ENCODE measurements at regions not wholly inside any gene's neighbourhood (a gene's known extent, or its start where the extent isn't known, plus 50 kb on each side); places are given as distances from the start of the nearest gene placed in this dataset.
A peak's percentile ranks its signal among the peaks of the same experiment; 100 is the strongest.

- DNase-seq, result no peak
These were observed 309.9 kb downstream of the CHRM3 start for GRCh38 chr1:239696317-239696716.

GRCh38 chr1:239700667-239701066, 314.3 kb downstream of the CHRM3 start:
- no peak for DNase-seq

GRCh38 chr1:239703075-239703474, 316.7 kb downstream of the CHRM3 start:
- DNase-seq, result no peak

DNA sequence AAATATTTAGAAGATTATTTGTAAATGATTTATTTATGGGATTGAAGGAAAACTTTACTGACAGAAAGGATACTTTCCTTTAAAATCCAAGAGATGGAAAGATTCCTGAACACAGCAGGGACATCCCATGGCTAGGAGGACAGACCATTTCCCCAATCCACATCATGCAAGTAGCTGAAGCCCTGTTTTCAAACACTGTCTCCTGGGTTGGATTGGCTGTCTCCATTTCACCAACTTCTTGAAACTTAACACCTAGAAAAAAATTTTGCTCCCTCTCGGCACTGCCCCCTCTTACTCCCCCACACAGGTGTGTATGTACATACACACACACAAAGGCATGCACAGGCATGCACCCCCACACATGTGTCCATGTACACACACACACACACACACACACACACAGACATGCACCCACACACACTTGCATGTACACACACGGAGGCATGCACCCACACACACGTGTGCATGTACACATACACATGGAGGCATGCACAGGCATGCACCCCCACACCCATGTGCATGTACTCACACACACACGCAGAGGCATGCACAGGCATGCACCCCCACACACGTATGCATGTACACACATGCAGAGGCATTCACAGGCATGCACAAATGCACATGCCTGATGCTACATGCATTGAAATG, 320.0 kb downstream of the CHRM3 start:
- DNase-seq, result no peak

DNA sequence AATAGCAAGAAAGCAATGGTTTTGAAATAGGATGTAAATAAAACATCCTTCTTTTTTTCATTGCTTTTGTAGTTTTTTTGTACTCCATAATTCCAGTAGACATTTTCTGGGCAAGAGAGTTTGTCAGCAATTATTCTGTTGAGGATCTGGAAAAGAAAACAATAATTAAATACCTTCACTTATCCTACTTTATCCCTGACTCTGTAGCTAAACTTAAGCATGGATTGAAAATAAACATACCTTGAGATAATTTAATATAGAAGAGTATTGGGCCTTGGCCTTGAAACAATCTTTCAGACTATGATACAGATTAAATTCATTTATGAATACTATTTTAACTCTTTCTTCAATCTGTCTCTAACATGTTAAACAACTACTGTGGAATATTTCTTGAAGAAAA, 321.2 kb downstream of the CHRM3 start:
- DNase-seq, result no peak

DNA sequence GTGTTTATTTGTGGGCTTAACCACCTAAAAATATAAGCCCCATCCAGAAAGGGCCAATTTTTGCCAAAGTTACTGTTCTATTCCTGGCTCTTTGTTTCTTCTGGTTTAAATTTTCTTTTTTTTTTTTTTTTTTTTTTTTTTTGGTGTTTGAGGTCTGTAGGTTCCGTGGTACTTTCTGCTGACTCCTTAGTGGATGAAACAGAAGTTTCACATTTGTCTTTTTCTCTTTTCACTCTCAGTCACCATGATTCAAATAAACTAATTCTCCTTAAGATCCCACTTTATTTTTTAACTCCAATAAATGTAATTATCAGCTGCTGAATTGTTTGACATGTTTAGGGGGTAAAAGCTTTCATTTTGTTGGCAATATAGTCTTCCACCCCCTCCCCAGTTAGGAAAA, 322.3 kb downstream of the CHRM3 start:
- no peak for DNase-seq

GRCh38 chr1:239711768-239712167, 325.4 kb downstream of the CHRM3 start:
- DNase-seq, result no peak

DNA sequence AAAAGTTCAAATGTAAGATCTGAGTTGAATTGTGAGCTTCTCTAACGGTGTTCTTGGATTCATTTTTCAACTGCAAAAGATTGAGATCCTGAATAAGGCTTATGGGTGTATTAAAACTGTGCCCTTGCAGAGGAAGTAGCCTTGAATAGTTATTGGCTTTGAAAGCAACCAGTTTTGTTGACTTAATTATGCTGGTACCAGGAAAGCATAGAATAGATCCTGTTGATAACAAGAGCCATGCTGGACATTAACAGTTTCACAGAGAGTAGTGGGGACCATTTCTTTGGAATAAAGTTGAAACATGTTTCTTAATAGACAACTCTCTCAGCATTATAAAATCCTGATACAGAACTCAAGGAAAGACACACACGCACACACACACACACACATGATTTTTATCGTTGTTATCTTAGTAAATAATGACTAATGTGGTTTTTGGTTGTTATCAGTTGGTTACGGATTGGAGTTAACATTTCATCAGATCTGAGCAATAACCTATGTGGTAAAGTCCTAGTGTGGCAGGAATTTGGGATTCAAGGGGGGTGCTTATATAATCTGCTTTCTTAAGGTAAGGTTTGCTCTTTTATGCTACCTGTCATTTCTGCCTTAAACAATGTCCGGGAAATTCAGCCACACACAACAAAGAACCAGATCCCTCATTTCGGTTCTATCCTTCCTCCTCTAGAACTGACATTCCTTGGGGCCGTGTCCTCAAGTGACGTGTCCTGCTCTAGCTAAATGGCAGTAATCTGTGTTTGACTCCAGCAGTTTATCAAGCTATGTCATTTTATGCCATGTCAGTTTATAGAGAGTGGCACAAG, 330.9 kb downstream of the CHRM3 start:
- peak; percentile 7 for DNase-seq

DNA sequence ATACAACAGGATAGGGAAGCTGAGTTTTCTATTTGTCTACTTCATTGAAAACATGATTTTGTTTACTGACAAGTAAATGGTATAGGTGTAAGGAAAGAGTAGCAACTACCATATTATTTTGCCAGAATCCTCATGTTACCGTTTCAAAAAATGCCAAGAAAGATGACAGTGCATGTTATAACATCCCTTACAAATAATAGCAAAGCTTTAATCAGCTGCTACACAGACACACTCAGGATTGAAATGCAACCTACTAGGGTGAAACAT, 331.5 kb downstream of the CHRM3 start:
- no peak for DNase-seq

GRCh38 chr1:239718571-239718970, 332.2 kb downstream of the CHRM3 start:
- no peak for DNase-seq

GRCh38 chr1:239718997-239719628, 332.7 kb downstream of the CHRM3 start:
- peak; percentile 16 for DNase-seq

DNA sequence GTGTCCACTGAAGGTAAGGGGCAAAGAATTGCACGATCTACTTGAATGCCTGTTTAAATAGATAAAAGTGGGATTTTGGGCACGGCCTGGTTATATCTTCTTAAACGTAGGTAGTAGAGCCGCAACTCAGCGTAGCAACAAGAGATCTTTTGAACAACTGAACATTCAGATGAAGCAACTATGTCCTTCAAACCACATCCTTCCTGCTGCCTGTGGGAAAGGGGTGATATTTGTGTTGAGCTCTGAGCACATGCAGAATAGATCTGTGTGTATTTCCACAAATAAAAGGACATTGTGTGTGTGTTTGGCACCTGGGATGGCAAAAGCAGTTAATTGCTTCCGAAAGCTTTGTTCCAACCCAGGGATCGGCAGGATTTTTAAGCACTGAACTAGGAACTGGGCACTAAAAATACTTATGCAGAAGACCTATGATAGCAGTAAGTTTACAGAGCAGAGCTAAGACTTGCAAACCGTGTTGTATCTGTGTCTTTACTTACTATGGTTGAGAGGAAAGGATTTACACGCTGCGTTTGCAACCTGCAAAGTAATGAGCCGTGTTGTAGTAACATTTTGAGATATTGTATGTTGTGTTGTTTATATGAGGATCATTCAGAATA, 333.4 kb downstream of the CHRM3 start:
- peak; percentile 64 for DNase-seq

GRCh38 chr1:239722035-239722434, 335.7 kb downstream of the CHRM3 start:
- DNase-seq, result no peak

DNA sequence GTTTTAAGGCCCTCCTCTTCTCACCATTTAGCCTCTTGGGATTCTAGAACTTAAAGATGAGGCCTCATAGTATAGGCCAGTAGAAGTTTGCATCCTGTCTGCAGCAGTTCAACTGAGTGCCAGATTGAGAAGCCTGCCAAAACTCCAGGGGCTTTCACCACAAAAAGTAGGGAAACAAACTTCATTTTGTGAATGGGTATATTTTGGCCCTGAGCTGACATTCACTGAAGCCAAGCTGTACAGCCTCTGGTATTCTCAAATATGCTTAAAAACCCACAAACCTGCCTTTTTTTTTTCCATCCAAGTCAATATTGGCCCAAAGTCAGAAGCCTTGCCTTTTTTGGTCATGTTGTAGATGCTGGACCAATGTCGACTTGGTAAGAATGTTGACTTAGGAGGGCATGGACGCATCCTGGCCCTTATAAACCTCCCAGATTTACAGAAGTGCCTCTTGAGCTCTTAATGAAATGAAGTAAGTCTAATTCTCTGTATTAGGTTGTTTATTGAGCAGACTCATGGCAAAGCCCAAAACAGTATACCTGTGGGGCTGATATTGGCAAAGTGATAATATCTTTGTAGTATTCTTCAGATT, 337.5 kb downstream of the CHRM3 start:
- no peak for DNase-seq

GRCh38 chr1:239725371-239725770, 339.0 kb downstream of the CHRM3 start:
- DNase-seq, result no peak

DNA sequence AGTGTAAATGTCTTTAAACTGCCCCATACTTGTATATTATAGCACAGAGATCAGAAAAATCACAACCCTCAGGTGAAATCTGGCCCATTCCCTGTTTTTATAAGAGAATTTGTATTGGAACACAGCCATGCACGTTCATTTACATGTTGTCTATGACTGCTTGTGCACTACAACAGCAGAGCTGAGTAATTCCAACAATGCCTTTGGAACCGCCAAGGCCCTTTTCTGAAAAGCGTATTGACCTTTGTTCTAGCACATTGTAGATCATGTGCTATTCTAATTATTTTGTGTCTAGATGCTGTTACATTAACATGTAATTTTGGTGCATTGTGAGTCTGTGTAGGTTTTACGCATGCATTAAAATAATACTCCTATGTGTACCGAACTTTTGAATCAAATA, 339.6 kb downstream of the CHRM3 start:
- no peak for DNase-seq

DNA sequence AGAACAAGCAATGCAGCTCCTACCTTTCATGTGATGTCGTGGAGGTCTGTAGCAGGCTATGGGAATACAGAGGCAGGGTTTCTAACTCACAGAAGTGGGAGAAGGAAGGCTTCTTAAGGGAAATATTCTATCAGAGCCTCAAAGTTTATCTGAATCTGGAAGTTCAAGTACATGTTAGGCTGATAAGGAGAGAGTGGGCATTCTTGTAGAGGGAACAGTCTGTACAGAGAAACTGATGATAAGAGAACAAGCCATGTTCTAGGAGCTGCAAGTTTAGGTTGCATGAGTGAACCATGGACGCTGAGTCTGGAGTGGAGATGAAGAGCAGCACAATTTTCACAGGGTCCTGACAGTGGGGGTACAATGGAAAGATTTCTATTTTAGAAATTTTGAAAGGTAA, 344.0 kb downstream of the CHRM3 start:
- DNase-seq, result no peak

DNA sequence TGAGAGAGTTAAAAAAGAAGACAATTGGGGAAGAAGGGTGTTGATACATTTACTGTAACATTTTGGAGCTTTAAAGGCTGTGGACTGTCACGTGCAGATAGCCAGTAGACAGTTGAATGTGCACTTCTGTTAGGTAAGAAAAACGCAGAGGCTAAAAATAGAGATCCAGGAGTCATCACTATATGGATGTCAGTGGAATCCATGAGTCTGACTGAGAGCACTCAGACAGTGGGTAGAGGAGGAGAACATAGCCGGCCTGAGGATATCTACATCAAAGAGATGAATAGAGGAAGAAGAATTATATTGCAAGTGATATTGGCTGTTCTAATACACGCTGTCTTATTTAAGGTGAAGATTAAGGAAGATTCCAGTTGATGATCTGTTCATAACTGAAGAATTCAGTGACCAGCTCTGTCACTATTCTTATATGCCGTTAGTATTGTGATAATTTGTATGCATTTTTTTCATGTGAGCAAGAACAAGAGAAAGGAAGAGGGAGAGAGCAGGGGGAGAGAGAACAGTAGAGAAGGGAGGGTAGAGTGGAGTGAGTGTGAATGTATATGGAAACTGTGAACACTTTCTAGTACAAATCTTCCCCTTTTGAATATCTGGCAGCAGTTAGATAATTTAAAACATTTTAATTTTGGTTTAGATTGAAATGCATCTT, 344.8 kb downstream of the CHRM3 start:
- no peak for DNase-seq

DNA sequence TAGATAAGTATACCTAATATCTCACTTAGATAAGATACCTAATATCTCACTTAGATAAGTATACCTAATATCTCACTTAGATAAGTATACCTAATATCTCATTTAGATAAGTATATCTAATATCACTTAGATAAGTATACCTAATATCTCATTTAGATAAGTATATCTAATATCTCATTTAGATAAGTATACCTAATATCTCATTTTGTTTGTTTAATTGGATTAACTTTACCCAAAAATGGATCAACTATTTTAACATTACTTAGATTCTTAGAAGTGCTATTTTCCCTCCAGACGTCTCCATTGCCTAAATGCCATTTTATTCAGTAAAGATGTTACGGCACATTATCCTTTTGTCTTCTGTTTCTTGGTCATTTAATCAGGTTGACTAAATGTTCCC, 346.4 kb downstream of the CHRM3 start:
- no peak for DNase-seq

GRCh38 chr1:239733995-239734394, 347.6 kb downstream of the CHRM3 start:
- DNase-seq, result no peak

DNA sequence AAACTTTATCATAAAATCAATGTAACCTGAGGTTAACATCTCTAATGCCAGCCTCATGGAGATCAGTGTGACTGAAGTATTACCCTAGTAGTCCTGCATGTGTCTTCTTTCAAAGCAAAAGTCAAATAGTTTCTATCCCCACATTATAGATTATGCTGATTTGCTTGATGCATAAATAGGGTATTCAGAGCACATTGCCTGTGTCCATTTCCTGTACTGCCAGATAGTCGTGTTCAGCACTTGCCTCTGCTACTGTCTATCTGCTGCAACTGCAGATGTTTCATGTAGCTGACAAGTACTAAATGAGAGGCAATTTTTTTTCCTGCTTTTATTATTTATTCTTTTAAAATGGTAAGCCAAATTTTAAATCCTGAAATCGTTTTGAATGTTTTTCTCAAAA, 348.7 kb downstream of the CHRM3 start:
- DNase-seq, result no peak

- DNase-seq, result no peak
These were observed 350.1 kb downstream of the CHRM3 start for GRCh38 chr1:239736479-239736878.

DNA sequence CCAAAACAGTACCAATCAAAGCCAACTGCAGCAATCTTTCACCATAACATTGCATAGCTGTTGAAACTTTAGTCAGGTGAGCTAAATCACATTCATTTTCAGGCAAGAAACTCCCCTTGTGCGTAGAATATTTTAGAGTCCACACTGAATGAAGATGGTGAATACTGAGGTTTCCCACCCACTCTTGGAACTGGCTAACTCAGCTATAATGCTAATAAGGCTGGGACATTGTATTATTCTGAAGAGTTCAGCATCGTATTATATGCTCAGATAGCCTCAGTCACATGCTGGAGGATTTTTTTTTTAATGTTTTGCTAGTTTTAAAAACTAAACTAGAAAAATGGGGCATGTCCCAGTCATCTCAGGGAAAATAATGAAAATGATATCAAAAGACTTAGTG, 352.3 kb upstream of the FMN2 start:
- no peak for DNase-seq

Data from CD4-positive, alpha-beta T cell treated with Interleukin-17A for 4 hours (primary cell).